ENCODE measurements at regions not wholly inside any gene's neighbourhood (a gene's known extent, or its start where the extent isn't known, plus 50 kb on each side); places are given as distances from the start of the nearest gene placed in this dataset.

DNA sequence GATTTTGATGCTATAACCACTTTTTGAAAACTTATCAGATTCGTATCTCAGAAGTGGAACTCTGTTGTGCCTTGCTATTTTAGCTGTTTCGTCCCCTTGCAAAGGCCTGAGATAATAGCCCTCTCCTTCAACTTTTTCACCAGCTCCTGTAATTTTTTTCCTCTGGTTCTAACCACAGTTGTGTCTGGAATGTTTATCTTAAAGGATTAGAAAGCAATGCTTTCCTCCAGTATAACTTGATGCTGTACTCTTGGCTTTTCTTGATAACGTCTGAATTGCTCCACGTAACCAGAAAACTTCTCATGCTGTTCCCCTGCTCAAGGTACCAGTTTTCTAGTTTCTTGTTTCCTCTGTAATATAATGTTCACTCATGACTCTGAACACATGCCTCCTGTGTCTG, 209.4 kb downstream of the DTWD2 start:
- Mint-ChIP-seq H3K27me3 (ENCODE audit: low read depth) (no peaks in the 10 kb centered on the region), H3K36me3 (ENCODE audit: low read depth) (no peaks in the 10 kb centered on the region), H3K27ac (ENCODE audit: unreplicated experiment) (no peak overlapping the region), H3K4me1 (no peaks in the 10 kb centered on the region), H3K4me3 (no peak overlapping the region), H3K9me3 (no peaks in the 10 kb centered on the region)
- TF ChIP-seq, protein P1, sequence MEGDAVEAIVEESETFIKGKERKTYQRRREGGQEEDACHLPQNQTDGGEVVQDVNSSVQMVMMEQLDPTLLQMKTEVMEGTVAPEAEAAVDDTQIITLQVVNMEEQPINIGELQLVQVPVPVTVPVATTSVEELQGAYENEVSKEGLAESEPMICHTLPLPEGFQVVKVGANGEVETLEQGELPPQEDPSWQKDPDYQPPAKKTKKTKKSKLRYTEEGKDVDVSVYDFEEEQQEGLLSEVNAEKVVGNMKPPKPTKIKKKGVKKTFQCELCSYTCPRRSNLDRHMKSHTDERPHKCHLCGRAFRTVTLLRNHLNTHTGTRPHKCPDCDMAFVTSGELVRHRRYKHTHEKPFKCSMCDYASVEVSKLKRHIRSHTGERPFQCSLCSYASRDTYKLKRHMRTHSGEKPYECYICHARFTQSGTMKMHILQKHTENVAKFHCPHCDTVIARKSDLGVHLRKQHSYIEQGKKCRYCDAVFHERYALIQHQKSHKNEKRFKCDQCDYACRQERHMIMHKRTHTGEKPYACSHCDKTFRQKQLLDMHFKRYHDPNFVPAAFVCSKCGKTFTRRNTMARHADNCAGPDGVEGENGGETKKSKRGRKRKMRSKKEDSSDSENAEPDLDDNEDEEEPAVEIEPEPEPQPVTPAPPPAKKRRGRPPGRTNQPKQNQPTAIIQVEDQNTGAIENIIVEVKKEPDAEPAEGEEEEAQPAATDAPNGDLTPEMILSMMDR (conservative IDR thresholded peaks at IDR 0.05): no peak
- no peak for DNase-seq (ENCODE audit: low read depth, low spot score)

DNA sequence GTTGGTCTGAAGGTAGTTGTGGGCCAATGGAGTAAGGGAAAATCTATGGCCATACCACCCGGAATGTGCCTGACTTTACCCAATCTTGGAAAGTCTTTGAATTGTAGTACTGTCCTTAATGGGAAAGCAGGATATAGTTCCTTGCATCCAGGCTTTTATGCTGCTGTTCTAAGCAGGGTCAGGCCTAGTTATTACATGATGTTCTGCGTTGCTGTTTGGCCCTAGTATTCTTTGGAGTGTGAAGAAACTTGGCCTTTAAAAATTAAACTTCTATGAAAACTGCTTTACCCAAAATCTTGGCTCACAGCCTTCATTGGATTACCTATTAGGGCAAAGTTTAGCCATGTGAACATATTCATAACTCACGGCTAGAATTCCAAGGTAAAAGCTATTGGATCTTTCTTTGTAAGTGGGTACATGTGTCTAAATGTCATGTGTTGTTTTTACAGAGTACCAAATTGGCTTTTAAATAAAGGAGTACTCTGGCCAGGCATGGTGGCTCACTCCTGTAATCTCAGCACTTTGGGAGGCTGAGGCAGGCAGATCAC, 211.1 kb downstream of the DTWD2 start:
- H3K36me3 Mint-ChIP-seq (ENCODE audit: low read depth): no peaks in the 10 kb centered on the region
- H3K9me3 Mint-ChIP-seq: no peaks in the 10 kb centered on the region
- no peak overlapping the region for H3K4me3 Mint-ChIP-seq
- DNase-seq (ENCODE audit: low read depth, low spot score): no peak
- H3K4me1 Mint-ChIP-seq: no peaks in the 10 kb centered on the region
- H3K27me3 Mint-ChIP-seq (ENCODE audit: low read depth): no peaks in the 10 kb centered on the region
- TF ChIP-seq, protein P1 (conservative IDR thresholded peaks at IDR 0.05): no peak
- H3K27ac Mint-ChIP-seq (ENCODE audit: unreplicated experiment): no peak overlapping the region

DNA sequence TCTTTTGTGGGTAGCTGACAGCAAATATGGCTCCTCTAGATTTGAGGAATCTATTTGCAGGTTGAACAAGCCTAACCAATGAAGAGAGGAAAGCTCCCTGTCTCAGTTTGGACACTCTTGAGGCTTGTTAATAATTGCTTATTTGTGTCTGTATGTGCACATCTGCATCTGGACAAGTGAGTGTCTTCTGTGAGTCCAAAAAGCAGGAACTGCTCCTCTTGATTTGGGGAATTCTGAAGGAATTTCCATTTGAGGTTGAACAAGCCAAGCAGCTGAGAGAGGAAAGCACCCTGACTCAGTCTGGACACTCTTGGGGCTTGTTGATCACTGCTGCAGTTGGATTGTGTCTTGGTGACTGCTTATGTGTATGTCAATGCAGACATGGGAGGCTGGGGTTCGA, 211.6 kb downstream of the DTWD2 start:
- Mint-ChIP-seq H3K36me3 (ENCODE audit: low read depth) (no peaks in the 10 kb centered on the region), H3K27me3 (ENCODE audit: low read depth) (no peaks in the 10 kb centered on the region), H3K9me3 (peaks cover under 1% of the 10 kb centered on the region), H3K4me3 (no peak overlapping the region), H3K27ac (ENCODE audit: unreplicated experiment) (no peak overlapping the region), H3K4me1 (no peaks in the 10 kb centered on the region)
- no peak for DNase-seq (ENCODE audit: low read depth, low spot score)
- TF ChIP-seq, protein P1 (conservative IDR thresholded peaks at IDR 0.05): no peak

DNA sequence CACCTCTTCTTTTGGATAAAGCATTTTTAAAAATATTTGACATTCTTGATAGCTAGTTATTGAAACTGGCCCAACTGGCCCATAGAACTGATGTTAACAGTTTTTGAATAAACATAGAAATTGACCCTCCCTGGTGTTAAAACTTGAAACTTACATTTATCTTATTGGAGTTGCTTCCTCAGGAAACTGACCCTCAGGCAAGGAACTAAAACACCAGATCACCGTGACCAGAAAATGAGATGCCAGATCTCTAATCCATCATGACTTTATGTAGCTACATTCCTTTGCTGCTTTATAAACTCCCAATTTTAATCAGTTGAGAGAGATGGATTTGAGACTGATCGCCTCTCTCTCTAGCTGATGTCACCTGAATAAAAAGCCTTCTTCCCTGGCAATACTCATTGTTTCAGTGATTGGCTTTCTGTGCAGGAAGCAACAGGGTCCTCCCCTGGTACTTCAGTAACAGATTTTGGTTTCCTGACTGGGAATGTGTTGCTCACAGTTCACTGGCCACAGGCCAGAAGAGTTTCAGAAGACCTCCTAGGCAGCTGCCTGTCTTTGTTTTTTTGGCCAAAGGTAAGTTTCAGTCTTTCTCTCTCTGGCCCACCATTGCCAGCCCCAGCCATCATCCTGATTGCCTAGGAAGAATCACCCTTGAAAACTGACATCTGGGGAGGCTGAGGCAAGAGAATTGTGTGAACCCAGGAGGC, 212.4 kb downstream of the DTWD2 start:
- no peak for DNase-seq (ENCODE audit: low read depth, low spot score)
- TF ChIP-seq, protein P1 (conservative IDR thresholded peaks at IDR 0.05): no peak
- no peak overlapping the region for H3K27ac Mint-ChIP-seq (ENCODE audit: unreplicated experiment)
- H3K4me1 Mint-ChIP-seq: no peaks in the 10 kb centered on the region
- no peak overlapping the region for H3K4me3 Mint-ChIP-seq
- no peaks in the 10 kb centered on the region for H3K27me3 Mint-ChIP-seq (ENCODE audit: low read depth)
- H3K36me3 Mint-ChIP-seq (ENCODE audit: low read depth): peaks cover 5% of the 10 kb centered on the region
- H3K9me3 Mint-ChIP-seq: peaks cover 4% of the 10 kb centered on the region

DNA sequence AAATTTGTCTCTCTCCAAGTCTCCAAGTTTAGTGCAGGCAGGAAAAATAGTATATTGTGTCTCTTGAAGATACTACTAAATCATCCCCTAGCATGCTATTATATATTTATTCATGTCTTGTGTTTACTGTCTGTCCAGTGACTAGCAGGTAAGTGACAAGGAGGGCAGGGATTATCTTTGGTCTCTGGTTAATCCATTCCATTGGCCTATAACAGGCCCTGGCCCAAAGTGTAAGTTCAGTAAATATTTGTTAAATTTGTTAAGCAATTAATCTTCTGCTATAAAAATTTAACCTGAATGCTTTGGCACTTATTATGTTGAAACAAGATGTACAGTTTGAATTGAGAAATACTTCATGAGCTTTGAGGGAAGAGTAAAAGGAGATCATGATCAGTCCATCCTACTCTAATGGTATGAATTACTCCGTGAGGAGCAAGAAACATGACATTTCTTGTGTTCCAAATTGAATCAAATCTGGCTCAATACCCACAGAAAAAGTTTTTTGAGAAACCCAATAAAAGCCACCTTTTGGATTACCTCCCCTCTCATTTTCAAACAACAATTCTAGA, 219.7 kb downstream of the DTWD2 start:
- Mint-ChIP-seq H3K36me3 (ENCODE audit: low read depth) (peaks cover 5% of the 10 kb centered on the region), H3K4me3 (no peak overlapping the region), H3K27me3 (ENCODE audit: low read depth) (no peaks in the 10 kb centered on the region), H3K4me1 (no peaks in the 10 kb centered on the region), H3K9me3 (peaks cover 13% of the 10 kb centered on the region), H3K27ac (ENCODE audit: unreplicated experiment) (no peak overlapping the region)
- no peak for DNase-seq (ENCODE audit: low read depth, low spot score)
- TF ChIP-seq, protein P1 (conservative IDR thresholded peaks at IDR 0.05): no peak

Data from neural crest cell (in vitro differentiated cells).